HepG2 (cell line): ENCODE measurements at regions not wholly inside any gene's neighbourhood (a gene's known extent, or its start where the extent isn't known, plus 50 kb on each side); places are given as distances from the start of the nearest gene placed in this dataset.

ENCODE experiments used
- ATAC-seq: fragments of 200-7000 bp; cut with Tn5 transposase; 3 replicates; pipeline ENCODE4 v1.9.1; 2020; ENCODE audit warnings: mild to moderate bottlenecking, moderate library complexity
- BruUV-seq: library from RNA; stranded (reverse); fragments of 400-500 nt; replicated peaks from 2 replicates; lab custom pipeline; 2021; lab: Mats Ljungman, UMichigan
- CTCF ChIA-PET: fragments of 300-600 bp; formaldehyde crosslinking; extraction: SDS; loops from one replicate; lab custom pipeline; 2021; ENCODE audit warnings: low total read pairs, inconsistent platforms, low intra/inter-chr PET ratio; lab: Yijun Ruan, JAX
- POLR2A ChIA-PET: fragments of 350-600 bp; sonication (Branson Sonifier 250); formaldehyde crosslinking; loops from one replicate; lab custom pipeline; 2020; ENCODE audit warnings: antibody characterized with exemption, inconsistent platforms; lab: Yijun Ruan, JAX
- DNase-seq: peaks from one replicate; pipeline ENCODE4 v3.0.0-alpha.2; 2015; ENCODE audit warnings: low spot score
- FAIRE-seq: peaks from 3 replicates; lab custom pipeline; 2011; peaks lifted over from hg19 to GRCh38; lab: Jason Lieb, UNC
- H2AFZ ChIP-seq: one replicate; pipeline ENCODE4 v1.6.1; 2011; ENCODE audit warnings: low read length, inconsistent platforms
- H3K27ac ChIP-seq: fragments of 300-600 bp; 3 replicates; pipeline ENCODE4 v1.8.0; 2011; ENCODE audit warnings: mixed run types, mild to moderate bottlenecking, mixed read lengths, low read length, inconsistent platforms; ENCODE audit not compliant: insufficient read depth; ENCODE audit errors: extremely low read length
- H3K27me3 ChIP-seq, 2 experiments: fragments of 200-600 bp in 1 of 2; 2 replicates in 1 of 2; 3 replicates in 1 of 2; pipeline versions ENCODE4 v1.6.0 to v1.8.0; 2011; ENCODE audit warnings: low read length in 2 of 2, mild to moderate bottlenecking in 2 of 2, moderate library complexity in 2 of 2, inconsistent platforms in 1 of 2; ENCODE audit not compliant: insufficient read depth in 2 of 2, control insufficient read depth in 1 of 2
- H3K36me3 ChIP-seq, 2 experiments: fragments of 200-600 bp in 1 of 2; replicated peaks in 1 of 2; 2 replicates in 1 of 2; 3 replicates in 1 of 2; pipeline versions ENCODE4 v1.5.1 to v1.8.0; 2011; ENCODE audit warnings: low read length in 2 of 2, inconsistent platforms in 1 of 2; ENCODE audit not compliant: insufficient read depth in 2 of 2, control insufficient read depth in 1 of 2
- H3K4me1 ChIP-seq: 2 replicates; pipeline ENCODE4 v1.5.1; 2012; ENCODE audit warnings: low read length, inconsistent platforms; ENCODE audit not compliant: insufficient read depth
- H3K4me2 ChIP-seq: 2 replicates; pipeline ENCODE4 v1.6.0; 2011; ENCODE audit warnings: low read depth, low read length, inconsistent platforms
- H3K4me3 ChIP-seq, 3 experiments: fragments of 200-600 bp in 1 of 3; sonication (generic), shearing (Covaris generic) in 1 of 3; replicated peaks in 1 of 3; 2 replicates each; pipeline ENCODE4 v1.5.1; 2011 to 2016; ENCODE audit warnings: low read length in 3 of 3, inconsistent platforms in 2 of 3, low read depth in 2 of 3, mild to moderate bottlenecking in 2 of 3, control low read depth in 1 of 3, mixed read lengths in 1 of 3; ENCODE audit not compliant: insufficient read depth in 1 of 3
- H3K79me2 ChIP-seq: one replicate; pipeline ENCODE4 v1.6.1; 2011; ENCODE audit warnings: low read length, inconsistent platforms; ENCODE audit not compliant: insufficient read depth
- H3K9ac ChIP-seq: 2 replicates; pipeline ENCODE4 v1.6.0; 2011; ENCODE audit warnings: mild to moderate bottlenecking, low read depth, low read length, inconsistent platforms; ENCODE audit not compliant: insufficient read depth
- H3K9me3 ChIP-seq: 2 replicates; pipeline ENCODE4 v1.5.1; 2012; ENCODE audit warnings: mild to moderate bottlenecking, low read length
- H4K20me1 ChIP-seq: 2 replicates; pipeline ENCODE4 v1.6.0; 2011; ENCODE audit warnings: inconsistent platforms, mild to moderate bottlenecking, low read length, moderate library complexity; ENCODE audit not compliant: insufficient read depth
- ATF7-NPFF ChIP-seq: sonication (generic); formaldehyde crosslinking; IDR thresholded peaks from 2 replicates; pipeline ENCODE4 v1.8.1; 2023; ENCODE audit warnings: mild to moderate bottlenecking, low read depth, missing genetic modification reagents, moderate library complexity
- KDM2A ChIP-seq: sonication (generic); formaldehyde crosslinking; IDR thresholded peaks from 2 replicates; pipeline ENCODE4 v1.4.0; 2020; ENCODE audit warnings: low read depth, missing genetic modification reagents, borderline replicate concordance
- MEIS1 ChIP-seq: sonication (generic); formaldehyde crosslinking; IDR thresholded peaks from 2 replicates; pipeline ENCODE4 v1.9.0; 2021; ENCODE audit warnings: mild to moderate bottlenecking, missing genetic modification reagents, moderate library complexity, borderline replicate concordance
- NFKB2 ChIP-seq: sonication (generic); formaldehyde crosslinking; IDR thresholded peaks from 2 replicates; pipeline ENCODE4 v1.4.0; 2020; ENCODE audit warnings: missing genetic modification reagents, borderline replicate concordance
- ZFX ChIP-seq: sonication (generic); formaldehyde crosslinking; IDR thresholded peaks from 2 replicates; pipeline ENCODE4 v1.4.0; 2020; ENCODE audit warnings: mild to moderate bottlenecking, low read depth, missing genetic modification reagents, moderate library complexity
- ZNF232 ChIP-seq: sonication (generic); formaldehyde crosslinking; IDR thresholded peaks from 2 replicates; pipeline ENCODE4 v1.4.0; 2020; ENCODE audit warnings: missing genetic modification reagents, borderline replicate concordance
- ZNF234 ChIP-seq: sonication (generic); formaldehyde crosslinking; conservative IDR thresholded peaks from 2 replicates; pipeline ENCODE4 v1.5.1; 2020; ENCODE audit warnings: mild to moderate bottlenecking, missing genetic modification reagents
- ZNF557 ChIP-seq: sonication (generic); formaldehyde crosslinking; IDR thresholded peaks from 2 replicates; pipeline ENCODE4 v1.4.0; 2020; ENCODE audit warnings: missing genetic modification reagents
- ZNF766 ChIP-seq: sonication (generic); formaldehyde crosslinking; IDR thresholded peaks from 2 replicates; pipeline ENCODE4 v1.5.0; 2020; ENCODE audit warnings: missing genetic modification reagents, borderline replicate concordance
- WGBS: methylation state at CpG from one replicate; pipeline ENCODE4 v1.1.6; 2017; ENCODE audit warnings: low lambda C conversion rate; 5-methylcytosine and 5-hydroxymethylcytosine counted together
- in situ Hi-C: cut with HindIII; loops from 2 replicates; pipeline ENCODE4 v1.10.0; 2017; ENCODE audit warnings: low pct_unique_long_range_greater_than_20kb; ENCODE audit not compliant: extremely low pct_ligation_motif_present
- intact Hi-C: fragments of 100-400 bp; cut with micrococcal nuclease; formaldehyde crosslinking; loops from one replicate; pipeline ENCODE4 v1.10.0; 2022; ENCODE audit not compliant: unreplicated experiment
- TF ChIP-seq, protein P1 (sequence below): sonication (generic); formaldehyde crosslinking; IDR thresholded peaks from 2 replicates; pipeline ENCODE4 v1.8.0; 2022; ENCODE audit warnings: mild to moderate bottlenecking, missing genetic modification reagents
- TF ChIP-seq, protein P2 (sequence below): sonication (generic); formaldehyde crosslinking; IDR thresholded peaks from 2 replicates; pipeline ENCODE4 v1.5.1; 2020; ENCODE audit warnings: missing genetic modification reagents, mild to moderate bottlenecking, borderline replicate concordance
- TF ChIP-seq, protein P3 (sequence below): sonication (generic); formaldehyde crosslinking; IDR thresholded peaks from 2 replicates; pipeline ENCODE4 v1.5.0; 2020; ENCODE audit warnings: missing genetic modification reagents

DNA sequence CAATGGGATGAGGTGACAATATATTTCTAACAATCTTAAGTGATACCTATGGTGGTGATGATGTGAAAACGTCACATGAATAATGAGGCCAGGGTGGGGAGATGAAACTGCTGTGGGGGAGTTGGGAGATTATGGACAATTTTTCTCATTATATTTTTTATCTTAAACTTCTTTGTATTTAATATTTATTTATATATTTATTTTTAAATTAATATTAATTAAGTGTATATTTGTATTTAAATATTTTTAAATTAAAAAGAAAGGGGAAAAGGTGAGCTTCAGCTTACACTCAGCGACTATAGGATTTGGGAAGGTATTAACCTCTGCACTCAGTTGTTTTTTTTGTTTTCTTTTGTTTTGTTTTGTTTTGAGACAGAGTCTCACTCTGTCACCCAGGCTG, 158.7 kb downstream of the PSMG1 start:
- Histone ChIP-seq H3K4me1 (peaks cover 51% of the 10 kb centered on the region), H3K9ac (no peak overlapping the region), H3K4me3 (no peak overlapping the region), H3K27ac (no peak overlapping the region), H3K36me3 (no peaks in the 10 kb centered on the region), H3K27me3 (no peaks in the 10 kb centered on the region), H3K9me3 (no peaks in the 10 kb centered on the region), H3K4me2 (no peak overlapping the region), H4K20me1 (no peaks in the 10 kb centered on the region), H2AFZ (no peak overlapping the region), H3K79me2 (no peaks in the 10 kb centered on the region)
- ChIA-PET POLR2A (no interaction called here), CTCF (no interaction called here)
- in situ Hi-C loops (no loop called here), intact Hi-C loops (no loop called here)
- ATAC-seq (no peak), DNase-seq (no peak)
- no TSS peak for BruUV-seq
- TF ChIP-seq ZNF234 (CRISPR knock-in tag) (no peak), ZNF557 (CRISPR knock-in tag) (no peak)
- TF ChIP-seq, all 625 proteins: peak for 0
- 87% methylated on average over 2 of the region's 2 CpGs for WGBS
- no peak for FAIRE-seq

DNA sequence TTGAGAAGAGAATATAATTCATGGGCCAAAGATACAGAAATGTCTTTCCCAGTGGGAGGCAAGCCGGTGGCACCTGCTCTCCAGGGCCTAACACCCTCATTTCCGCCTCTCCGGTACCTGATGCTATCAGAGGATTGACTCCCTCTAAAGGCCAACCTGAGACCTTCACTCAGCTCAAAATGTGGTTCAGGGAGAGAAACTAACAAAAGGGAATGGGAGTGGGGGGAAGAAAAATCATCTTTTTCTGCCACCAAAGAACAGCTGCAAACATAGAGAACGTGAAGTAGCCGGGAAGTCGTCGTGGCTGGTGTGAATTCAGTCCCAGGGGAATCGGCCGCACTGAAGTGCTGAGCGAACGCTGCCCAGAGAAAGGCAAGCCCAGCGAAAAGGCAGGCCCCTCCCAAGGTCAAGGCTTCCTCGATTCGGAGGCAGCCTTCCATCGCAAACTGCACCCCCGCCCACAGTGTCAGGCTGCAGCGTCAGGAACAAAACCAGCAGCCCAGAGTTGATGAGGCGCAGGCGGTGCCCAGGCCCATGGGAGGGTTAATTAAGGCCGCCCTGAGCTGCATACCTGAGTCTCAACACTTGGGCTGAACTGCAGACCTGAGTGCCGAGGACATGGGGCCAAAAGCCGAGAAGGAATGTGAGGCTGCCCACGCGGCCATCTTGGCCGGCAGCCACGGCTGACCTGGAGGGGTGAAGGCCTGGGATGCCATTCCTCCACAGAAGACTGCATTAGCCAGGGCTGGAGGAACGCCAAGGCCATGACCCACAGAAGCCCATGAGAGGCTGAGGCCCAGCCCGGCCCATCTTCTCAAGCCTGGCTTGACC, 160.2 kb downstream of the PSMG1 start:
- in situ Hi-C loops: no loop called here
- peak; percentile 37 for DNase-seq
- H3K9ac ChIP-seq: no peak overlapping the region
- TF ChIP-seq NFKB2 (CRISPR knock-in tag) (no peak), ATF7-NPFF (CRISPR knock-in tag) (no peak), ZFX (CRISPR knock-in tag) (no peak; the same call in 1 of the 2 replicates), KDM2A (CRISPR knock-in tag) (no peak), MEIS1 (no peak), ZNF766 (CRISPR knock-in tag) (no peak), ZNF232 (CRISPR knock-in tag) (no peak)
- TF ChIP-seq, protein P1, sequence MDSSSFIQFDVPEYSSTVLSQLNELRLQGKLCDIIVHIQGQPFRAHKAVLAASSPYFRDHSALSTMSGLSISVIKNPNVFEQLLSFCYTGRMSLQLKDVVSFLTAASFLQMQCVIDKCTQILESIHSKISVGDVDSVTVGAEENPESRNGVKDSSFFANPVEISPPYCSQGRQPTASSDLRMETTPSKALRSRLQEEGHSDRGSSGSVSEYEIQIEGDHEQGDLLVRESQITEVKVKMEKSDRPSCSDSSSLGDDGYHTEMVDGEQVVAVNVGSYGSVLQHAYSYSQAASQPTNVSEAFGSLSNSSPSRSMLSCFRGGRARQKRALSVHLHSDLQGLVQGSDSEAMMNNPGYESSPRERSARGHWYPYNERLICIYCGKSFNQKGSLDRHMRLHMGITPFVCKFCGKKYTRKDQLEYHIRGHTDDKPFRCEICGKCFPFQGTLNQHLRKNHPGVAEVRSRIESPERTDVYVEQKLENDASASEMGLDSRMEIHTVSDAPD: no peak
- TF ChIP-seq, protein P2, sequence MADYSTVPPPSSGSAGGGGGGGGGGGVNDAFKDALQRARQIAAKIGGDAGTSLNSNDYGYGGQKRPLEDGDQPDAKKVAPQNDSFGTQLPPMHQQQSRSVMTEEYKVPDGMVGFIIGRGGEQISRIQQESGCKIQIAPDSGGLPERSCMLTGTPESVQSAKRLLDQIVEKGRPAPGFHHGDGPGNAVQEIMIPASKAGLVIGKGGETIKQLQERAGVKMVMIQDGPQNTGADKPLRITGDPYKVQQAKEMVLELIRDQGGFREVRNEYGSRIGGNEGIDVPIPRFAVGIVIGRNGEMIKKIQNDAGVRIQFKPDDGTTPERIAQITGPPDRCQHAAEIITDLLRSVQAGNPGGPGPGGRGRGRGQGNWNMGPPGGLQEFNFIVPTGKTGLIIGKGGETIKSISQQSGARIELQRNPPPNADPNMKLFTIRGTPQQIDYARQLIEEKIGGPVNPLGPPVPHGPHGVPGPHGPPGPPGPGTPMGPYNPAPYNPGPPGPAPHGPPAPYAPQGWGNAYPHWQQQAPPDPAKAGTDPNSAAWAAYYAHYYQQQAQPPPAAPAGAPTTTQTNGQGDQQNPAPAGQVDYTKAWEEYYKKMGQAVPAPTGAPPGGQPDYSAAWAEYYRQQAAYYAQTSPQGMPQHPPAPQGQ (CRISPR knock-in tag): no peak
- TF ChIP-seq, protein P3, sequence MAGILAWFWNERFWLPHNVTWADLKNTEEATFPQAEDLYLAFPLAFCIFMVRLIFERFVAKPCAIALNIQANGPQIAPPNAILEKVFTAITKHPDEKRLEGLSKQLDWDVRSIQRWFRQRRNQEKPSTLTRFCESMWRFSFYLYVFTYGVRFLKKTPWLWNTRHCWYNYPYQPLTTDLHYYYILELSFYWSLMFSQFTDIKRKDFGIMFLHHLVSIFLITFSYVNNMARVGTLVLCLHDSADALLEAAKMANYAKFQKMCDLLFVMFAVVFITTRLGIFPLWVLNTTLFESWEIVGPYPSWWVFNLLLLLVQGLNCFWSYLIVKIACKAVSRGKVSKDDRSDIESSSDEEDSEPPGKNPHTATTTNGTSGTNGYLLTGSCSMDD (CRISPR knock-in tag): no peak

More for the DNA sequence above, 160.2 kb downstream of the PSMG1 start:
- POLR2A ChIA-PET: no interaction called here
- Histone ChIP-seq H3K27me3 (no peaks in the 10 kb centered on the region), H2AFZ (no peak overlapping the region), H3K27ac (no peak overlapping the region), H3K9me3 (no peaks in the 10 kb centered on the region), H3K4me3 (no peak overlapping the region), H3K36me3 (no peaks in the 10 kb centered on the region), H3K4me2 (no peak overlapping the region), H3K4me1 (peaks cover 64% of the 10 kb centered on the region), H4K20me1 (no peaks in the 10 kb centered on the region), H3K79me2 (no peaks in the 10 kb centered on the region)
- CTCF ChIA-PET: no interaction called here
- intact Hi-C loops: loop anchor here (2.0 kb wide), 1 partner anchor 288 kb away; no protein-coding TSS in a partner anchor
- peak; percentile 4 for FAIRE-seq
- BruUV-seq: no TSS peak
- peak; percentile 60 for ATAC-seq
- WGBS: 94% methylated on average over 21 of the region's 28 CpGs
